GM12878 (cell line): ENCODE measurements at regions not wholly inside any gene's neighbourhood (a gene's known extent, or its start where the extent isn't known, plus 50 kb on each side); places are given as distances from the start of the nearest gene placed in this dataset.
"Not testable (repeated sequence)": the region's sequence is repeated elsewhere in the genome, so short reads cannot be mapped to it uniquely, and the experiment has no call there.

Experiments
- CTCF ChIP-seq, 3 experiments: IDR thresholded peaks in 2 of 3; conservative IDR thresholded peaks in 1 of 3; 2 replicates each; pipeline ENCODE4 v1.5.1; 2011; ENCODE audit warnings: low read depth in 3 of 3, low read length in 3 of 3, mild to moderate bottlenecking in 3 of 3, control low read depth in 2 of 3, moderate library complexity in 2 of 3, inconsistent platforms in 1 of 3, mixed read lengths in 1 of 3; ENCODE audit not compliant: control insufficient read depth in 2 of 3, insufficient read depth in 1 of 3; ENCODE audit errors: extremely low read depth in 1 of 3
- EGR1 ChIP-seq, 2 experiments: IDR thresholded peaks; 1 replicate in 1 of 2; 2 replicates in 1 of 2; pipeline ENCODE4 v1.6.1; 2011 to 2012; ENCODE audit warnings: low read depth in 2 of 2, low read length in 2 of 2, borderline replicate concordance in 1 of 2, mild to moderate bottlenecking in 1 of 2, moderate library complexity in 1 of 2
- EZH2 ChIP-seq: IDR thresholded peaks from 2 replicates; pipeline ENCODE4 v1.6.1; 2012; ENCODE audit warnings: low read depth, mild to moderate bottlenecking, control low read depth, inconsistent platforms, low read length, borderline replicate concordance; ENCODE audit not compliant: control insufficient read depth
- NR2C2 ChIP-seq: IDR thresholded peaks from 2 replicates; pipeline ENCODE4 v1.6.1; 2011; ENCODE audit warnings: borderline replicate concordance, low read depth; ENCODE audit not compliant: control insufficient read depth, insufficient read length
- NRF1 ChIP-seq: conservative IDR thresholded peaks from 2 replicates; pipeline ENCODE4 v1.6.1; 2011; ENCODE audit warnings: mild to moderate bottlenecking, low read depth, low read length, improper control_type of control experiment
- POLR2A ChIP-seq: IDR thresholded peaks from 2 replicates; pipeline ENCODE4 v1.6.1; 2011; ENCODE audit warnings: low read depth, mild to moderate bottlenecking, low read length
- RAD21 ChIP-seq: IDR thresholded peaks from 2 replicates; pipeline ENCODE4 v1.6.1; 2011; ENCODE audit warnings: mild to moderate bottlenecking, low read depth, low read length, moderate library complexity; ENCODE audit not compliant: insufficient read depth
- SIN3A ChIP-seq: IDR thresholded peaks from 2 replicates; pipeline ENCODE4 v1.6.1; 2012; ENCODE audit warnings: low read depth, low read length, improper control_type of control experiment
- ZNF274 ChIP-seq: IDR thresholded peaks from one replicate; pipeline ENCODE4 v1.8.0; 2011; ENCODE audit not compliant: insufficient read length, insufficient read depth

GRCh38 chr2:16199241-16199640, 258.9 kb downstream of the MYCN start:
- TF ChIP-seq CTCF (IDR thresholded peaks at IDR 0.05 in 2 of 3, conservative IDR thresholded peaks at IDR 0.05 in 1 of 3; ENCODE audit: control insufficient read depth in 2 of 3, extremely low read depth in 1 of 3, insufficient read depth in 1 of 3, low read depth in 3 of 3, low read length in 3 of 3); SIN3A; EZH2; EGR1 (IDR thresholded peaks at IDR 0.05; ENCODE audit: borderline replicate concordance in 1 of 2, low read depth in 2 of 2, low read length in 2 of 2); POLR2A; RAD21; NRF1; NR2C2; ZNF274: not testable (repeated sequence)
